SK-N-SH treated with all-trans-retinoic acid at 6 μM for 48 hours (cell line): ENCODE measurements at regions not wholly inside any gene's neighbourhood (a gene's known extent, or its start where the extent isn't known, plus 50 kb on each side); places are given as distances from the start of the nearest gene placed in this dataset.

ENCODE experiments used
- ARNTL ChIP-seq: fragments of 450-650 bp; formaldehyde crosslinking; IDR thresholded peaks from 2 replicates; pipeline ENCODE4 v1.5.0; 2020; ENCODE audit warnings: low read depth, mild to moderate bottlenecking, moderate library complexity, borderline replicate concordance
- ISL1 ChIP-seq: fragments of 250-450 bp; sonication (Bioruptor Pico); IDR thresholded peaks from 2 replicates; pipeline ENCODE4 v2.1.2; 2022; ENCODE audit warnings: mild to moderate bottlenecking, moderate library complexity
- OSR1 ChIP-seq: fragments of 250-450 bp; sonication (Bioruptor Pico); IDR thresholded peaks from 2 replicates; pipeline ENCODE4 v1.8.0; 2022; ENCODE audit warnings: moderate library complexity, mild to moderate bottlenecking, inconsistent platforms
- TCF4 ChIP-seq: fragments of 250-450 bp; sonication (Bioruptor Pico); IDR thresholded peaks from 2 replicates; pipeline ENCODE4 v1.8.0; 2021; ENCODE audit warnings: mild to moderate bottlenecking, moderate library complexity, borderline replicate concordance
- TOX ChIP-seq: fragments of 250-450 bp; sonication (Bioruptor Pico); IDR thresholded peaks from 2 replicates; pipeline ENCODE4 v1.8.0; 2021; ENCODE audit warnings: mild to moderate bottlenecking, moderate library complexity, borderline replicate concordance
- ZFP3 ChIP-seq: fragments of 250-450 bp; sonication (Bioruptor Pico); IDR thresholded peaks from 2 replicates; pipeline ENCODE4 v1.5.0; 2020; ENCODE audit warnings: mild to moderate bottlenecking, moderate library complexity
- ZNF565 ChIP-seq: fragments of 450-650 bp; formaldehyde crosslinking; conservative IDR thresholded peaks from 2 replicates; pipeline ENCODE4 v1.5.0; 2020; ENCODE audit warnings: low read depth, mild to moderate bottlenecking, moderate library complexity
- TF ChIP-seq, protein P1 (sequence below): fragments of 250-450 bp; sonication (Bioruptor Pico); IDR thresholded peaks from 2 replicates; pipeline ENCODE4 v1.5.1; 2020; ENCODE audit warnings: low read depth, mild to moderate bottlenecking, moderate library complexity
- TF ChIP-seq, protein P2 (sequence below): fragments of 250-450 bp; sonication (Bioruptor Pico); IDR thresholded peaks from 2 replicates; pipeline ENCODE4 v1.5.1; 2021; ENCODE audit warnings: mild to moderate bottlenecking, moderate library complexity

GRCh38 chr7:17661982-17662585 is 278.2 kb downstream of the SNX13 start:
- no peak for TF ChIP-seq ZNF565 (CRISPR knock-in tag)
- TF ChIP-seq ISL1 (CRISPR knock-in tag): no peak
- TF ChIP-seq, protein P1, sequence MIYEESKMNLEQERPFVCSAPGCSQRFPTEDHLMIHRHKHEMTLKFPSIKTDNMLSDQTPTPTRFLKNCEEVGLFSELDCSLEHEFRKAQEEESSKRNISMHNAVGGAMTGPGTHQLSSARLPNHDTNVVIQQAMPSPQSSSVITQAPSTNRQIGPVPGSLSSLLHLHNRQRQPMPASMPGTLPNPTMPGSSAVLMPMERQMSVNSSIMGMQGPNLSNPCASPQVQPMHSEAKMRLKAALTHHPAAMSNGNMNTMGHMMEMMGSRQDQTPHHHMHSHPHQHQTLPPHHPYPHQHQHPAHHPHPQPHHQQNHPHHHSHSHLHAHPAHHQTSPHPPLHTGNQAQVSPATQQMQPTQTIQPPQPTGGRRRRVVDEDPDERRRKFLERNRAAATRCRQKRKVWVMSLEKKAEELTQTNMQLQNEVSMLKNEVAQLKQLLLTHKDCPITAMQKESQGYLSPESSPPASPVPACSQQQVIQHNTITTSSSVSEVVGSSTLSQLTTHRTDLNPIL (CRISPR knock-in tag): no peak
- no peak for TF ChIP-seq OSR1 (CRISPR knock-in tag)
- TF ChIP-seq, protein P2, sequence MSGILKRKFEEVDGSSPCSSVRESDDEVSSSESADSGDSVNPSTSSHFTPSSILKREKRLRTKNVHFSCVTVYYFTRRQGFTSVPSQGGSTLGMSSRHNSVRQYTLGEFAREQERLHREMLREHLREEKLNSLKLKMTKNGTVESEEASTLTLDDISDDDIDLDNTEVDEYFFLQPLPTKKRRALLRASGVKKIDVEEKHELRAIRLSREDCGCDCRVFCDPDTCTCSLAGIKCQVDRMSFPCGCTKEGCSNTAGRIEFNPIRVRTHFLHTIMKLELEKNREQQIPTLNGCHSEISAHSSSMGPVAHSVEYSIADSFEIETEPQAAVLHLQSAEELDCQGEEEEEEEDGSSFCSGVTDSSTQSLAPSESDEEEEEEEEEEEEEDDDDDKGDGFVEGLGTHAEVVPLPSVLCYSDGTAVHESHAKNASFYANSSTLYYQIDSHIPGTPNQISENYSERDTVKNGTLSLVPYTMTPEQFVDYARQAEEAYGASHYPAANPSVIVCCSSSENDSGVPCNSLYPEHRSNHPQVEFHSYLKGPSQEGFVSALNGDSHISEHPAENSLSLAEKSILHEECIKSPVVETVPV (CRISPR knock-in tag): no peak
- no peak for TF ChIP-seq ZFP3 (CRISPR knock-in tag)
- TF ChIP-seq TCF4: no peak
- TF ChIP-seq TOX (CRISPR knock-in tag): no peak
- no peak for TF ChIP-seq ARNTL (CRISPR knock-in tag)
